ENCODE measurements at regions not wholly inside any gene's neighbourhood (a gene's known extent, or its start where the extent isn't known, plus 50 kb on each side); places are given as distances from the start of the nearest gene placed in this dataset.

- peak; percentile 17 to 39 for DNase-seq (ENCODE audit: low read depth in 2 of 2)
- TF ChIP-seq CTCF (IDR thresholded peaks at IDR 0.05; ENCODE audit: low read depth, low read length) = no peak
- no peak overlapping the region for H3K4me3 ChIP-seq (replicated peaks in 1 of 2; ENCODE audit: low read depth in 2 of 2, low read length in 2 of 2)
These were observed 109.2 kb downstream of the ANXA2R start for GRCh38 chr5:42930934-42931333.

- no peak overlapping the region for H3K4me3 ChIP-seq (replicated peaks in 1 of 2; ENCODE audit: low read depth in 2 of 2, low read length in 2 of 2)
- peak; percentile 43 to 69 for DNase-seq (ENCODE audit: low read depth in 2 of 2)
- no peak for TF ChIP-seq CTCF (IDR thresholded peaks at IDR 0.05; ENCODE audit: low read depth, low read length)
These were observed 110.2 kb downstream of the ANXA2R start for GRCh38 chr5:42929871-42930270.

- TF ChIP-seq CTCF (IDR thresholded peaks at IDR 0.05; ENCODE audit: low read depth, low read length) = no peak
- no peak overlapping the region for H3K4me3 ChIP-seq (replicated peaks in 1 of 2; ENCODE audit: low read depth in 2 of 2, low read length in 2 of 2)
- DNase-seq (ENCODE audit: low read depth in 2 of 2) = no peak
These were observed 112.4 kb downstream of the ANXA2R start for GRCh38 chr5:42927730-42928129.

- DNase-seq (ENCODE audit: low read depth in 2 of 2) = no peak
- H3K4me3 ChIP-seq (replicated peaks in 1 of 2; ENCODE audit: low read depth in 2 of 2, low read length in 2 of 2) = no peak overlapping the region
- no peak for TF ChIP-seq CTCF (IDR thresholded peaks at IDR 0.05; ENCODE audit: low read depth, low read length)
These were observed 113.0 kb upstream of the SELENOP start for GRCh38 chr5:42924686-42925085.

GRCh38 chr5:42924226-42924625 is 112.5 kb upstream of the SELENOP start:
- no peak for DNase-seq (ENCODE audit: low read depth in 2 of 2)
- no peak for TF ChIP-seq CTCF (IDR thresholded peaks at IDR 0.05; ENCODE audit: low read depth, low read length)
- no peak overlapping the region for H3K4me3 ChIP-seq (replicated peaks in 1 of 2; ENCODE audit: low read depth in 2 of 2, low read length in 2 of 2)

- peak in 1 of 2 donors; percentile 12 for DNase-seq (ENCODE audit: low read depth in 2 of 2)
- TF ChIP-seq CTCF (IDR thresholded peaks at IDR 0.05; ENCODE audit: low read depth, low read length) = no peak
- H3K4me3 ChIP-seq (replicated peaks in 1 of 2; ENCODE audit: low read depth in 2 of 2, low read length in 2 of 2) = no peak overlapping the region
These were observed 112.0 kb upstream of the SELENOP start for GRCh38 chr5:42923710-42924109.

GRCh38 chr5:42919600-42919999 is 107.9 kb upstream of the SELENOP start:
- TF ChIP-seq CTCF (IDR thresholded peaks at IDR 0.05; ENCODE audit: low read depth, low read length) = no peak
- DNase-seq (ENCODE audit: low read depth in 2 of 2) = no peak
- H3K4me3 ChIP-seq (replicated peaks in 1 of 2; ENCODE audit: low read depth in 2 of 2, low read length in 2 of 2) = no peak overlapping the region
